Glomerular visceral epithelial cell (primary cell): ENCODE measurements at regions not wholly inside any gene's neighbourhood (a gene's known extent, or its start where the extent isn't known, plus 50 kb on each side); places are given as distances from the start of the nearest gene placed in this dataset.

Experiments
- DNase-seq: peaks from one replicate; pipeline ENCODE4 v3.0.0-alpha.2; 2016; ENCODE audit errors: extremely low spot score

DNA sequence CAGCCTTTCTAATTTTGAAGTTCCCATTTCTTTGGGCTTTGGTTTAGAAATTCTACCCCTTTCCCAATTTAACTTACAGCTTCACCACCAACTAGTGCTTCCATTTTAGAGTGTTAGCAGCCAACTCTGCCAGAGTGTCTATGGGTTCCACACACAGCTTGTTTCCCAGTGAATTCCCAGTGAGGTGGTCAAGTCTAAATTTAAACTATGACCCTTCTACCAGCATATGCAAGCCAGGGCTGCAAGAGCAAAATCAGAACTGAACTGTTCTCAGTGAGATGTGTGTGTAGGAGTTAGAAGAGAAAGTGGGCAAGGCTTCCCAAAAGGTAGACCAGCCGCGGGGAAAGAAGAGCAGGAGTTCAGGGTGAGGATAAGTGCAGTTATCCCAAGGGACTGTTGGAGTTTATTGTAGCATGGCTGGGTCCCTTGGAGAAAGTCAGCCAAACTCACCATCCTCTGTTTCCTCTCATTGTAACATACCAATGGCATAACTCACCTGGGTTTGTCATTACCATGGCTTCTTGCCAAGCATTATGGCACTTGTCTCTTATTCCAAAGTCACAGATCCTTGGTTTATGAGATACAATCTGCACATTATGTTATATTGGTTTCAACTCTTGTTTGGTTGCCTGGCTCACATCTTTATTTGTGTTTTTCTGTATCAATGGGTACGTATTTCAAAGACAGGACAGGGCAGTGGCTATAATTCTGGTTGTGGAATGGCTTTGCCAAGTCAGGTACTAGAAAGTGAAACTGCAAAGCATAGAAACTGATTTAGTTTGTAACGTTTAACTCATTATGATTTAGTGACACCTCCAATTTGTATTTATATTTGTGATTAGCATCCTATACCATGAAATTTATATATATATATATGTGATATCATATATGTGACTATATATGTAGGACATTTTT, 130.2 kb upstream of the UMPS start:
- DNase-seq: peak; percentile 46

DNA sequence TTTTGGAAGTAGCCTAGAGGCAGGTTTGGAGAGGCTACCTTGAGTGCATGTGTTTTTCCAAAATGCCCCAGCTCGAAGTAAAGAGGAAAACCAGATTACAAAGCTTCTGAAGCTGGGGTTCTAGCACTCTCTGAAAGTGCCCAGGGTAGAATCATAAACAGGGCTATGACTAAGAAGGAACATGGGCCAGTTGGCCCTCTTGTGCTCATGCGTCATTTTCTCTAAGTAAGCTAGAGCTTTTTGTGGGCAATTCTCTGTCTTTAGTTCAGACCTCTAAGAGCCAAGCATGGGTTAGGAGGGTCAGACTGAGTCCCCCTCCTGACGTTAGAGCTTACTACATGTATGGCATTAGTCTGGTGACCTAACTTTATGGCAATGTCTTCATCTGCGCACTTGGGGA, 129.5 kb upstream of the UMPS start:
- no peak for DNase-seq

DNA sequence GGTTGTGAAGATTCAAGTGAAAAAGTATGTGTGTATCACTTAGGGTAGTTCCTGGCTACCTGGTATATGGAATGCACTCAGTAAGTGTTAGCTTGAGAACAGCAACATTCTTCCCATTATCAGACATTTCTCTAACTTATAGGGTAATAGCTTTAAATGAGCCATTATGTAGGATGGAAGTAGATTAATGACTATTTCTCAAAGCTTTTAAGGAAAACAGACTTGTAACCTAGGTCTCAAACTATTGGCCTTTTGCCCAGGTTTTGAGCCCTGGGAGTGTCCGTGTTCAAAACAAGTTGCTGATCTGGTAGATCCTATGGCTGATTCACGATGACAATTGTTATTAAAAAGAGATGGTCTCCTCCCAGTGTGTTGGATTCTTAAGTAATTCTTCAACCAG, 129.1 kb upstream of the UMPS start:
- DNase-seq: no peak

DNA sequence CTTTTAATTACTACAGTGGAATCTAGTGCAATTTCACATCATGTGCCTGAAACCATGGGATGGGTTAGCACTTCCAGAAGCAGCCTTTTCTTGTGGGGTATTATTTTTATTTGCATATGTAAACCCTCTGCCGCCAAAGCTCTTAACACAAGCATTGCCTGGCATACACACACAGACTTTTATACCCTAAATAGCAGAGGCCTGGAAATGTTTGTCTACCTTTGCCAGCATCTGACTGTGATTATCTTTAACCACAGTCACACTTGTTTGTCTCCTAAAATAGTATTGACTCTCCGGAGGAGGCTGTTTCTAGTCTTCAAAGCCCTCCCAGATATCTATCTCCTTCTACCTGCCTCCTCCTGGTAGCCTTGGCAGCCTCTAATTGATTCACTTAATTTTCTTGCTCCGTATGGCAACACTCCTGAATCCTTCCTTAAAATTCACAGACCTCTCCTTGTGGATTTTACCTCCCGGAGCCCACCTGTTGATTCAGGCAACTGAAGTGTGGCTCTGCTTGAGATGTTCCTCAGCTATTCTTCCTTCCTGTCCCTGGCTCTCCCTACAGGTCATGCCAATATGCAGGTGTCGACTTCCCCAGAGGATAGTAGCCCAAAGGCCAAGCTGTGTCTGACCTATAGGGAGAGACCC, 127.1 kb upstream of the UMPS start:
- DNase-seq: no peak

- no peak for DNase-seq
Observed at GRCh38 chr3:124605781-124606579, 124.3 kb upstream of the UMPS start.

DNA sequence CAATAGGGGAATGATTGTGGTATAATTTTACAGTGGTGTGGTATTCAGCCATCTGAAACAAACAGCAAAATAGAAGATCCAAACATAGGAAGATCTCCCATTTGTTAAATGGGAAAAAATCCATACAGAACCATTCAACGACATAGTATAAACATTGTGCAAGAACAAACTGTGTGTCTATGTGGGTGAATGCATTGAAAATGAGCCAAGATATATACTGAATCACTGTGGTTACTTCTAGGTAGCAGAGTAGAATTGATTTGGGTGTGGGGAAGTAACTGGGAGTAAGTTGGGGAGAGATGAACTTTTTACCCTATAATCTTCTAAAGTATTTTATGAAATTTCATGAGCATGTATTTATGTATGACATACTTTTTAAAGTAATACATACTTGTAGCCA, 123.1 kb upstream of the UMPS start:
- DNase-seq: peak; percentile 47

DNA sequence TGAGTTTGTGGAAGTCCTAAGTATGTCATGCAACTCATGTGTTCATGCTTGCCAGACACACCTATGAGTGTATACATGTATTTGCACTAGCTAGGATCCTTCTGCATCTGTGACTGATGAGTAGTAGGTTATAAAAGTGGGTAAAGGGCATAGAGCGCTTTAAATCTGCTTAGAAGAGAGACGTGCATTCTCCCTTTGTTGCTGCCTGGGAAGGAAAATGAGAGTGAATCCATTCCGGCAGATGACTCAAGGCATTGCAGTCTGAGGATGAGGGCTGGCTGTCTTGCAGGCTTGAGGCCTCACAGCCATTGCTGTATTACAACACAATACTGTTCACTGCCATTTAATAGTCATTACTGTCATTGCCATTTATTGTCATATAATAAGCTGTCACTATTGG, 120.8 kb upstream of the UMPS start:
- DNase-seq: no peak

DNA sequence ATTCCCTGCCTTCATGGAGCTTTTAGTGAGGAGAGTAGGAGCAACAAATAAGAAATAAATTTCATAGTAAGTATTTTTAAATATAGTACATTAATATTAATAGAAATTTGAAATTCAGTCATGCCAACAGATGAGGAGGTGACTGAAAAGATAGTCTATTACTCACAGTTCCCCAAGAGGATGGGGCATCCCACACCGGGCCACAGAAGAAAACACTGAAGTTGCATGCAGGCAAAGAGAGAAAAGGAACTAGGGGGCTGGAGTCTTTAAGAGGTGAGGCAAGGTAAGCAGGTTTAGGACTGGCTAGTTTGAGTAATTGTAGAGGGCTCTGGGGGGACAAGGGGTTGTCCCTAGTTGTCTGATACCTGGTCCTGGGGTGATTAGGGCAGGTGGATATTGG, 120.1 kb upstream of the UMPS start:
- no peak for DNase-seq

- DNase-seq: no peak
Observed at GRCh38 chr3:124611520-124611919, 118.7 kb upstream of the UMPS start.

- no peak for DNase-seq
Observed at GRCh38 chr3:124615896-124616543, 114.2 kb upstream of the UMPS start.

DNA sequence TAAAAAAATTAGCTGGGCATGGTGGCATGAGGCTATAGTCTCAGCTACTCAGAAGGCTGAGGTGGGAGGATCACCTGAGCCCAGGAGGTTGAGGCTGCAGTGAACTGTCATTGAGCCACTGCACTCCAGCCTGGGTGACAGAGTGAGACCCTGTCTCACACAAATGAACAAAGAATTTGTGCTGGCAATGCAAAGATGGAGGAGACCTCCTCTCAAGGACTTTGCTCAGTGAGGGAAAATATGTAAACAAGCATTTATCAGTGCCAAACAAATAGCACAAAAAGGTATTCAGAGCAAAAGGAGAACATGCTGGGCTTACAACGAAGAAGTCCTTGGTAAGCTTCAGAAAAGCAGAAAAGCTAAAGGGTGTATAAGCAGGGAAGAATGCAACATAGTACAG, 113.1 kb upstream of the UMPS start:
- no peak for DNase-seq

- no peak for DNase-seq
Observed at GRCh38 chr3:124619887-124620599, 110.2 kb upstream of the UMPS start.

- DNase-seq: peak; percentile 8
Observed at GRCh38 chr3:124620600-124621063, 109.6 kb upstream of the UMPS start.

DNA sequence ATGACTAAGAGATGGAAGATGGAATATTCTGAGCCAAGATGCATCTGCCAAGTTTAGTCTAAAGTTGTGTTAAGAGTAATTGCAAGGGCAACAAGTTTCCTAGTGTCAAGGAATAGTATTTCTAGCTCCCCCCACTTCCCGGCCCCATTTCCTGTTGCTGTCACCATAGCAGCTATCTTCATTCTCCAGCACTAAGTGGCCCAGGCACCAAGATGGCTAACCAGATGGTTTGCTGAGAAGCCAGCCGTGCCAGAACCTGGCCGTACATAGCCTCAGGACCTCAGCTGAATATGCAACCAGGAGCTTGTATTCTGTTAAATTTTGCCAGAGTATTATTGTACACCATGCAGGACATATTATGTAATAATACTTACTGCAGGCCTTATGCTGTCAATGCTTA, 108.8 kb upstream of the UMPS start:
- no peak for DNase-seq

DNA sequence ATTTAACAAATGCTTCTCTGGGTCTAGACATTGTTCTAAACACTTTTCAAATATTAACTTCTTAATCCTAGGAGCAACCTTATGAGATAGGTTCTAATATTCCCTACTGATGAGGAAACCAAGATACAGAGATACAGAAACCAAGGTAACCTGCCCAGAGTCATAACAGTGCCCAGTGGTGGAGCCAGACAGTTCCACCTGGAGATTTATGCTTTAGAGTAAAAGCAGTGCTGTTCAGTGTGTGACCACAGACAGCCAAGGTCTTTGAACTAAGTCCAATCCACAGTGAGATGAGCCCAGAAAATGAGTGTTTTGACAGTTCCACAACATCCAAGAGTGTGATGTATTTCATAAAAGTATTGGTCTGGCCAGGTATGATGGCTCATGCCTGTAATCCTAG, 105.2 kb upstream of the UMPS start:
- DNase-seq: no peak

GRCh38 chr3:124627501-124627908, 102.7 kb upstream of the UMPS start:
- no peak for DNase-seq

DNA sequence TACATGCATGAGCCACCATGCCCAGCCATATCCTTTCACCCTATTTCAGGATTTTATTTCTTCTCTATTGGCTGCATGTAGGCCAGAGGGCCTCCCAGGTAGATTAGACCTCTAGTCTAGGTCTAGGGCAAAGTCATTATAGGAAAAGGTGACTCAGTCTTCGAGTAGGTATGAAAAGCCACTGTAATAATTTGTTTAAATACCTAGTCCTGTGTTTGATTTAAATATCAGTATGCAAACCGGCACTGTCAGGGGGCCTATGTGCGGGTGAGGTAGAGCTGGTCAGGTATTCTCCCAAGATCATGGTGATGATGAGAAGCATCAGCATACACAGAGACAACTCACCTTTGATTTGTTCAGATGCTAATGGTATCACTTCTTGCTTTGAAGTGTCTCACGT, 101.4 kb upstream of the UMPS start:
- DNase-seq: no peak

GRCh38 chr3:124629497-124629896, 100.8 kb upstream of the UMPS start:
- no peak for DNase-seq

DNA sequence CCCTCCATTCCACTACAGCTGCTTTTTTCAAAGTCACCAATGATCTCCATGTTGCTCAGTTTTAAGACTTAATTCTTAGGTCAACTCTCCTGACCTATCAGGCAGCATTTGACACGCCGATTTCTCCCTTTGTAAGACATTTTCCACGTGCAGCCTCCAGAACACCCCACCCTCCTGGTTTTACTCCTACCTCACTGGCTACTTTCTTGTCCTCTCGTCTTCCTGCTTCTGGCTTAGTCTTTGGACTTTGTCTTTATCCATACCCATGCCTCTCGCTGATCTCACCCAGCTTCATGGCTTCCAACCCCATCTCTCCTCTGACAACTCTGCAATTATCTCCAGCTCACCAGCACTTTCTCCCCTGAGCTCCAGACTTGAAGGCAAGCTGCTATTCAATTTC, 99.3 kb upstream of the UMPS start:
- no peak for DNase-seq

- DNase-seq: no peak
Observed at GRCh38 chr3:124631727-124632126, 98.5 kb upstream of the UMPS start.

GRCh38 chr3:124632566-124633140, 97.6 kb upstream of the UMPS start:
- no peak for DNase-seq
